ENCODE measurements at regions not wholly inside any gene's neighbourhood (a gene's known extent, or its start where the extent isn't known, plus 50 kb on each side); places are given as distances from the start of the nearest gene placed in this dataset.
A peak's percentile ranks its signal among the peaks of the same experiment; 100 is the strongest.
"Not testable (repeated sequence)": the region's sequence is repeated elsewhere in the genome, so short reads cannot be mapped to it uniquely, and the experiment has no call there.

DNA sequence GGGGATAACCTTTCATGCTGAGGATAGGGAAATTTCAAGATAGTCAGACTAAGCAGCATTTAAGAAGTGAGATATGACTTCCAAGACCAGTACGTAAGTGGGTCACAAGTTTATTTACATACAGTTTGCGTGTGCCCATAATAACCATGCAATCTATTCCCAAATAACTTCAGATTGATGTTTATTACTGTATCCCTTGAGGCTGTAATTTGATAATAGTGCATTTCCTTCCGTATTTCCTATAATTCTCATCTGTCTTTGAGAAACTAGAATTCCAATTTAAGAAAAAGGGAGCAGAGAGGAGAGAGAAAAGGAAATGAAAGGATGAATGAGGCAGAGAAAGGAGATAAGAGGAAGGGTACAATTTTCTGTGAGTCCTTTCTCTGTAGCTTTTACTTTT, 1073.1 kb downstream of the EPHA3 start:
- no peak for DNase-seq (ENCODE audit: low read depth)

DNA sequence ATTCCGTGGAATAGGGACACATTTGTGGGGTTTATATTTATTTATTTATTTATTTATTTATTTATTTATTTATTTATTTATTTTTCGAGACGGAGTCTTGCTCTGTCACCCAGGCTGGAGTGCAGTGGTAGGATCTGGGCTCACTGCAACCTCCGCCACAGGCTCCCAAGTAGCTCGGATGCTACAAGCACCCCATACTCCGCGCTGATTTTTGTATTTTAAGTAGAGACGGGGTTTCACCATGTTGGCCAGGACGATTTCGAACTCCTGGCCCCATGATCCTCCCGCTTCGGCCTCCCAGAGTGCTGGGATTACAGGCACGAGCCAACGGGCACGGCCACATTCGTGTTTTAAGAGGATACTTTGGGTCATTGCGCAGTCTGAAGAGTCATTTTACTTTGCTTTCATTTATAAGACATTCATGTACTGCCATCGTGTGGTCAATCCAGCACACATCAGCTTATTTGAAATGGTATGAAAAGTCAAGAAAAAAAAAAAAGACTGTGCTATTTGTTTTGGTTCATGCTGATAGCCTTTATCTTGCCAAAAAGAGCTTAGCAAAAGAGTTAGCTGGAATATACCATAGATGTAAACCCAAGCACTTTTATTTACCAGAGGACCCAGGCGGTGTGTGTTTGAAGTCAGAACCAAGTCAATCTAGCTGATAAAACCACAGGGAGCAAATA, 1075.0 kb downstream of the EPHA3 start:
- H3K4me3 ChIP-seq (ENCODE audit: low read length) = not testable (repeated sequence)
- peak; percentile 35 for TF ChIP-seq CTCF (IDR thresholded peaks at IDR 0.05; ENCODE audit: insufficient read depth, low read depth, low read length, missing control alignments)
- peak; percentile 35 for DNase-seq (ENCODE audit: low read depth)

More for the DNA sequence above, 1073.1 kb downstream of the EPHA3 start:
- H3K4me3 ChIP-seq (ENCODE audit: low read length) = no peak overlapping the region
- TF ChIP-seq CTCF (IDR thresholded peaks at IDR 0.05; ENCODE audit: insufficient read depth, low read depth, low read length, missing control alignments) = no peak

GRCh38 chr3:90184861-90185260, 1077.4 kb downstream of the EPHA3 start:
- peak; percentile 8 for DNase-seq (ENCODE audit: low read depth)
- H3K4me3 ChIP-seq (ENCODE audit: low read length) = no peak overlapping the region
- TF ChIP-seq CTCF (IDR thresholded peaks at IDR 0.05; ENCODE audit: insufficient read depth, low read depth, low read length, missing control alignments) = no peak

DNA sequence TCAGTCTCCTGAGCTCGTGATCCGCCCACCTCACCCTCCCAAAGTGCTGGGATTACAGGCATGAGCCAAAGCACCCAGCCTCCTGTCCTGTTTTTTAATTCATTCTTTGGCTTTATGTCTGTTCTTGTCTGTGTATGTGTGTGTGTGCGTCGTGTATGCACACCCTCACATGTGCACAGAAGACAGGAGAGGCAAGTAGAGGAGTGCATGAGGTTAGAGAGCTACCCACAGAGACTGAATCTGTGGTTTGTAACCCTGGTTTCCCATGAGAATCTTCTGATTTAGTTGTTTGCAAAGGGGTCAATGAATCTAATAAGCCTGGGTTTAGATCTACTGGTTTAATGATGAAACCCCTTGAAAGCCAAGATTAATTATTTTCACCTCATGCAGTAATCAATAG, 1090.0 kb downstream of the EPHA3 start:
- not testable (repeated sequence) for DNase-seq (ENCODE audit: low read depth); H3K4me3 ChIP-seq (ENCODE audit: low read length)

- not testable (repeated sequence) for H3K4me3 ChIP-seq (ENCODE audit: low read length); DNase-seq (ENCODE audit: low read depth)
Observed at GRCh38 chr3:90202931-90203330, 1095.5 kb downstream of the EPHA3 start.

DNA sequence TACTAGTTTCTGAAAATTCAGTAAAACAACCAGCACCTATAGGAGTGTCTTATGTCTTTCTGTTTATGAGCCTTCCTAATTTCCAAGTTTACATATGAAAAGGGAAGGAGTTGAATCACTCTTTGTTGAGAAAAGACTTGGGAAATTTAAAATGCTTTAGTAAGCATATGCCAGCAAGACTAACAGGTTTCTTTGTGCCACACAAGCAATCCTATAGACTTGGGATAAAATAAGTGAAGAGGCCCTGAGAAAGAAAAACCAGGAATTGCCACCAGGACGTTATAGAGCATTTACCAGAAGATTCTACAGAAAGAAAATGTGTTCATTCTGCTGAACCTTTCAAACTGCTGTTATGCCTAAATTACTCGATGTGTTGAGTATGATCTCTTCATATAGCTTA, 1099.1 kb downstream of the EPHA3 start:
- peak; percentile 55 for DNase-seq (ENCODE audit: low read depth)
- not testable (repeated sequence) for H3K4me3 ChIP-seq (ENCODE audit: low read length)

DNA sequence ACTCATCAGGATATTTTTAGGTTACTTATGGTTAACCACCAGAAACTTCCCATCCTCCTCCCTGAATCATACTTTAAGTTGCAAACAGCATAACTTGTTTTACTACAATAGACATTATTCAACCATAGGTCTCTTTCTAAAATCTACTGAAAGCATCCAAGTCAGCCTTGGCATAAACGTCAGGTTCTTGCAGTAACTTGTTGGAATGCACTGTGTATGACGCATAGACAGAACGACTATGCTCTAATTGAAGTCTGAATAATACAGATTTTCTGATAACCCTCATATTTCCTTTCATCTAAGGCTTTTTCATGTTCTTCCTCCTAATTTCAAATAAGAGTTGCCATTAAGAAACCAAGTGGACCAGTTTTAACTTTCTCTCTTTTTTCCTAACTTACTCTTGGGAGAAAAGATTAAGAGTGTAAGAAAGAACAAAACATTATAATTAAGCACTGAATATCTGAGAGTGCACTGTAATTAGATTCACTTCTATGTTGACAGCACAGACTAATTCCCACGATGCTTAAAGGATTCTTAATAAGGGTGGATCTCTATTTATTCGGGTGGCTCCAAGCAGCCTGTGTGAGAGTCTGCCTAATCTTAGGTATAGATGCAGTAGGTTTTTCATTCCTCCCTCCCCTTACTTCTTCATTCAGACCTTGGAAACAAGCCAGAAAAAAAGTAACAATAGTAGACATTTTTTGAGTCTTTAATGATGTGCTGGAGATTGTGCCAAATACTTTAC, 1100.1 kb downstream of the EPHA3 start:
- peak; percentile 91 for DNase-seq (ENCODE audit: low read depth)
- H3K4me3 ChIP-seq (ENCODE audit: low read length) = not testable (repeated sequence)

DNA sequence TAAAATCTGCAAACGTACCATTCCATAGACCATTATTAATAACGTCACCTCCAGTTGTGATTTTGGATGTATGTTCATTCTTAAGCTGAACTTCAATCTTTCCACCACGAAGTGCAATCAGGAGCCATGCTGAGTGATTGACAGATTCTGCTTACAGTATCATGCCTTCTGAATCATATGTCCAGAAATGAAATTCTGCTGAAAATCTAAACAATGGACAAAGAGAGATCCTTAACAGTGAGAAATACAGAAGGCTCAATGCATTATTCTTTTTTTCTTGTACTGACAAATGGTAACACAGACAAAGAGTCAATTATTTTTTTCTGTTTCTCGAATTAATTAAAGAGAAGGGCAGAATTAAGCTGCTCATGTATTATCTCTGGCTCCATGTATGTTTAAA, 1114.5 kb downstream of the EPHA3 start:
- no peak overlapping the region for H3K4me3 ChIP-seq (ENCODE audit: low read length)
- no peak for TF ChIP-seq CTCF (IDR thresholded peaks at IDR 0.05; ENCODE audit: insufficient read depth, low read depth, low read length, missing control alignments)
- no peak for DNase-seq (ENCODE audit: low read depth)

DNA sequence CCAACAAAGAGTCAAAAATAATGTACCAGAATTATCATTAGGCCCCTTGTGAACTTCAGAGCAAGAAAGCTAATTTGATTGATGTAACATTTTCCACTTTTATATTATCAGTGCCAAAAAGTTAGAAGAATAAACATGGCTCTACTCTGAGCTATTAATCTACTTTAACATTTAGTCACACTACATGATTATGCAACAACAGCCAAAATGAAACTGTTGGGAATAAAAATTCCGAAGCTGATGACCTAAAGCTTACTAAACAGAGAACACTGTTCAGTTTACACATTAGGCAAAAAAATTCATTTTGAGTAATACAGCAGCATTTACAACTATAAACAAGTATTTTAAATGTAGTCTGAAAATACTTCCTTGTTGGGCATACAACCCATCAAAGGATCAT, 1134.1 kb downstream of the EPHA3 start:
- DNase-seq (ENCODE audit: low read depth) = peak; percentile 10
- H3K4me3 ChIP-seq (ENCODE audit: low read length) = no peak overlapping the region
- TF ChIP-seq CTCF (IDR thresholded peaks at IDR 0.05; ENCODE audit: insufficient read depth, low read depth, low read length, missing control alignments) = no peak
